22Rv1 (cell line): ENCODE measurements at regions not wholly inside any gene's neighbourhood (a gene's known extent, or its start where the extent isn't known, plus 50 kb on each side); places are given as distances from the start of the nearest gene placed in this dataset.

Experiments used
- H3K27ac ChIP-seq: fragments of 450-650 bp; 2 replicates; pipeline ENCODE4 v1.5.1; 2017
- CTCF ChIP-seq: fragments of 450-650 bp; IDR thresholded peaks from 2 replicates; pipeline ENCODE4 v1.5.1; 2017; ENCODE audit warnings: mild to moderate bottlenecking
- ZFX ChIP-seq: fragments of 450-650 bp; IDR thresholded peaks from 2 replicates; pipeline ENCODE4 v1.6.1; 2017; ENCODE audit warnings: antibody characterized with exemption, borderline replicate concordance

- no peak overlapping the region for H3K27ac ChIP-seq
- TF ChIP-seq CTCF, result no peak
- no peak for TF ChIP-seq ZFX
Observed at GRCh38 chr7:84477786-84478478, 283.3 kb upstream of the SEMA3A start.

- no peak for TF ChIP-seq CTCF
- H3K27ac ChIP-seq, result no peak overlapping the region
Observed at GRCh38 chr7:84474436-84474835, 279.8 kb upstream of the SEMA3A start.

- TF ChIP-seq ZFX (no peak), CTCF (no peak)
- H3K27ac ChIP-seq, result no peak overlapping the region
Observed at GRCh38 chr7:84471576-84471975, 277.0 kb upstream of the SEMA3A start.

GRCh38 chr7:84469034-84469433 lies 274.4 kb upstream of the SEMA3A start:
- no peak overlapping the region for H3K27ac ChIP-seq

GRCh38 chr7:84462259-84462658 lies 267.7 kb upstream of the SEMA3A start:
- TF ChIP-seq ZFX (no peak), CTCF (no peak)
- no peak overlapping the region for H3K27ac ChIP-seq

More at GRCh38 chr7:84469034-84469433, 274.4 kb upstream of the SEMA3A start:
- no peak for TF ChIP-seq CTCF

GRCh38 chr7:84461093-84461492 lies 266.5 kb upstream of the SEMA3A start:
- TF ChIP-seq ZFX, result no peak
- no peak for TF ChIP-seq CTCF
- H3K27ac ChIP-seq, result no peak overlapping the region

GRCh38 chr7:84455788-84456187 lies 261.2 kb upstream of the SEMA3A start:
- TF ChIP-seq ZFX, result no peak
- TF ChIP-seq CTCF, result no peak
- H3K27ac ChIP-seq, result no peak overlapping the region
